Ovary (tissue), 7 donors: ENCODE measurements at regions not wholly inside any gene's neighbourhood (a gene's known extent, or its start where the extent isn't known, plus 50 kb on each side); places are given as distances from the start of the nearest gene placed in this dataset.

ENCODE experiments used
- DNase-seq, 5 donors: peaks; one replicate each; pipeline ENCODE4 v3.0.0-alpha.2; 2019 to 2020
- H3K27ac ChIP-seq, 2 donors: fragments of 200-600 bp; one replicate each; pipeline versions ENCODE4 v1.5.1 to v1.8.0; 2019 to 2022
- H3K27me3 ChIP-seq: fragments of 200-600 bp; one replicate; pipeline ENCODE4 v1.8.0; 2022
- H3K36me3 ChIP-seq: fragments of 200-600 bp; sonication (generic); one replicate; pipeline ENCODE4 v1.5.1; 2019
- H3K4me1 ChIP-seq: one replicate; pipeline ENCODE4 v1.8.1; 2013; ENCODE audit warnings: mild to moderate bottlenecking, moderate library complexity; ENCODE audit not compliant: insufficient read depth
- H3K4me3 ChIP-seq: fragments of 200-600 bp; sonication (generic); one replicate; pipeline ENCODE4 v1.5.1; 2017
- H3K9me3 ChIP-seq, 2 donors: fragments of 200-600 bp in 1 of 2; sonication (generic) in 1 of 2; one replicate each; pipeline versions ENCODE4 v1.5.1 to v1.8.1; 2013 to 2019; ENCODE audit warnings: mild to moderate bottlenecking in 1 of 2, moderate library complexity in 1 of 2
- CTCF ChIP-seq, 3 donors: fragments of 450-650 bp in 2 of 3; fragments of 200-600 bp in 1 of 3; IDR thresholded peaks; one replicate each; pipeline versions ENCODE4 v1.5.1 to v1.8.0; 2016 to 2022; ENCODE audit warnings: antibody characterized with exemption in 3 of 3, mild to moderate bottlenecking in 1 of 3
- EP300 ChIP-seq: sonication (generic); formaldehyde crosslinking; IDR thresholded peaks from one replicate; pipeline ENCODE4 v1.6.1; 2017; ENCODE audit warnings: antibody characterized with exemption
- POLR2A ChIP-seq: fragments of 450-650 bp; IDR thresholded peaks from one replicate; pipeline ENCODE4 v1.6.1; 2017; ENCODE audit warnings: antibody characterized with exemption, mild to moderate bottlenecking, moderate library complexity
- WGBS, 3 donors: extraction: QIAGEN DNeasy Blood & Tissue Kit in 1 of 3; methylation state at CpG; one replicate each; pipeline versions ENCODE4 v1.1.5 to v1.1.7; 2013 to 2017; 5-methylcytosine and 5-hydroxymethylcytosine counted together
- intact Hi-C, 4 donors: fragments of 100-400 bp; cut with DNase I; formaldehyde crosslinking; loops; one replicate each; pipeline versions ENCODE4 v1.11.0 to v1.15.1; 2022 to 2023
- donor health status: DM: no; HTN: no; CAD: no; lungs with moderate emphysema.
- donor health status: DM: no; HTN: no; CAD: no.
- donor health status: Bipolar disorder and iron deficiency.
- donor health status: DM: no; HTN: no; CAD: no.
- donor health status: DM: yes; HTN: yes; CAD: no.

- peak in 2 of 5 donors; percentile 10 to 57 for DNase-seq
- intact Hi-C loops: no loop called here
- Histone ChIP-seq H3K4me3 (no peak overlapping the region), H3K27ac (no peak overlapping the region), H3K27me3 (no peaks in the 10 kb centered on the region), H3K4me1 (peaks cover 3% of the 10 kb centered on the region), H3K36me3 (no peaks in the 10 kb centered on the region), H3K9me3 (no peaks in the 10 kb centered on the region)
- 1 to 2% (median 1%) methylated on average over 4 of the region's 4 CpGs for WGBS, 3 donors
- TF ChIP-seq CTCF (IDR thresholded peaks at IDR 0.05) (no peak), POLR2A (no peak), EP300 (no peak)
Measured at GRCh38 chr6:154653853-154654252, 79.4 kb upstream of the SCAF8 start.

GRCh38 chr6:154656660-154657059 lies 76.6 kb upstream of the SCAF8 start:
- WGBS, 3 donors: 88 to 89% (median 88%) methylated on average over 2 of the region's 2 CpGs
- DNase-seq: no peak
- Histone ChIP-seq H3K4me1 (peaks cover 3% of the 10 kb centered on the region), H3K9me3 (no peaks in the 10 kb centered on the region), H3K36me3 (no peaks in the 10 kb centered on the region), H3K27me3 (no peaks in the 10 kb centered on the region), H3K4me3 (no peak overlapping the region), H3K27ac (no peak overlapping the region)
- intact Hi-C loops: no loop called here
- no peak for TF ChIP-seq CTCF (IDR thresholded peaks at IDR 0.05)
- no peak for TF ChIP-seq EP300
- TF ChIP-seq POLR2A: no peak

GRCh38 chr6:154661768-154662167 lies 71.4 kb upstream of the SCAF8 start:
- no peaks in the 10 kb centered on the region for H3K36me3 ChIP-seq
- H3K27me3 ChIP-seq: no peaks in the 10 kb centered on the region
- TF ChIP-seq CTCF (IDR thresholded peaks at IDR 0.05) (no peak), POLR2A (no peak), EP300 (no peak)
- no peak overlapping the region for H3K27ac ChIP-seq
- WGBS, 3 donors: 58 to 69% (median 65%) methylated on average over 4 of the region's 4 CpGs
- no peaks in the 10 kb centered on the region for H3K4me1 ChIP-seq
- no peak for DNase-seq
- no peaks in the 10 kb centered on the region for H3K9me3 ChIP-seq
- no peak overlapping the region for H3K4me3 ChIP-seq
- intact Hi-C loops: no loop called here

GRCh38 chr6:154664287-154664686 lies 68.9 kb upstream of the SCAF8 start:
- Histone ChIP-seq H3K4me3 (no peak overlapping the region), H3K27me3 (no peaks in the 10 kb centered on the region), H3K9me3 (no peaks in the 10 kb centered on the region), H3K27ac (no peak overlapping the region), H3K36me3 (no peaks in the 10 kb centered on the region), H3K4me1 (no peaks in the 10 kb centered on the region)
- DNase-seq: no peak
- intact Hi-C loops: no loop called here
- TF ChIP-seq CTCF (IDR thresholded peaks at IDR 0.05): no peak
- TF ChIP-seq POLR2A: no peak
- no peak for TF ChIP-seq EP300
- 87 to 93% (median 90%) methylated on average over 3 of the region's 3 CpGs for WGBS, 3 donors

GRCh38 chr6:154668156-154668555 lies 65.1 kb upstream of the SCAF8 start:
- Histone ChIP-seq H3K9me3 (no peaks in the 10 kb centered on the region), H3K27ac (no peak overlapping the region), H3K4me3 (no peak overlapping the region), H3K27me3 (no peaks in the 10 kb centered on the region), H3K4me1 (no peaks in the 10 kb centered on the region), H3K36me3 (no peaks in the 10 kb centered on the region)
- intact Hi-C loops: no loop called here
- DNase-seq: no peak
- TF ChIP-seq CTCF (IDR thresholded peaks at IDR 0.05): no peak
- TF ChIP-seq EP300: no peak
- TF ChIP-seq POLR2A: no peak
- WGBS, 3 donors: 77 to 85% (median 83%) methylated on average over 2 of the region's 2 CpGs
